K562 (cell line): ENCODE measurements at regions not wholly inside any gene's neighbourhood (a gene's known extent, or its start where the extent isn't known, plus 50 kb on each side); places are given as distances from the start of the nearest gene placed in this dataset.

Source experiments
- ATAC-seq: fragments of 200-7000 bp; cut with Tn5 transposase; 3 replicates; pipeline ENCODE4 v1.9.1; 2020; ENCODE audit warnings: moderate library complexity
- BruUV-seq: library from RNA; stranded (reverse); fragments of 400-500 nt; replicated peaks from 2 replicates; lab custom pipeline; 2021; lab: Mats Ljungman, UMichigan
- CTCF ChIA-PET: fragments of 300-600 bp; formaldehyde crosslinking; extraction: SDS; loops from one replicate; lab custom pipeline; 2021; ENCODE audit warnings: low intra/inter-chr PET ratio; lab: Yijun Ruan, JAX
- POLR2A ChIA-PET: fragments of 300-600, 350-650 bp; sonication (Branson Sonifier 250); formaldehyde crosslinking; extraction: SDS; loops from one replicate; lab custom pipeline; 2021; ENCODE audit warnings: antibody characterized with exemption, inconsistent platforms; lab: Yijun Ruan, JAX
- DNase-seq, 4 experiments: peaks; one replicate each; pipeline versions ENCODE4 v3.0.0 to v3.0.0-alpha.2; 2011 to 2018; ENCODE audit warnings: low spot score in 3 of 4, mixed read lengths in 3 of 4; ENCODE audit errors: extremely low read depth in 1 of 4
- FAIRE-seq: peaks from 2 replicates; lab custom pipeline; 2011; peaks lifted over from hg19 to GRCh38; lab: Jason Lieb, UNC
- H2AFZ ChIP-seq: 2 replicates; pipeline ENCODE4 v1.6.0; 2011; ENCODE audit warnings: low read depth, low read length, control low read depth, inconsistent platforms
- H3K27ac ChIP-seq: fragments of 200-600 bp; 3 replicates; pipeline ENCODE4 v1.8.0; 2011; ENCODE audit warnings: low read depth, mild to moderate bottlenecking, control low read depth, inconsistent platforms, low read length, moderate library complexity, mixed read lengths; ENCODE audit errors: extremely low read depth
- H3K27me3 ChIP-seq, 2 experiments: fragments of 300-600 bp in 1 of 2; 2 replicates in 1 of 2; 3 replicates in 1 of 2; pipeline versions ENCODE4 v1.6.0 to v1.8.0; 2011; ENCODE audit warnings: inconsistent platforms in 2 of 2, low read length in 2 of 2, mild to moderate bottlenecking in 1 of 2, mixed read lengths in 1 of 2, moderate library complexity in 1 of 2; ENCODE audit not compliant: control insufficient read depth in 2 of 2, insufficient read depth in 2 of 2
- H3K36me3 ChIP-seq: fragments of 300-600 bp; 3 replicates; pipeline ENCODE4 v1.8.0; 2011; ENCODE audit warnings: mild to moderate bottlenecking, low read length, inconsistent platforms; ENCODE audit not compliant: control insufficient read depth, insufficient read depth
- H3K4me1 ChIP-seq, 2 experiments: fragments of 200-600 bp in 1 of 2; replicated peaks in 1 of 2; 2 replicates in 1 of 2; 3 replicates in 1 of 2; pipeline versions ENCODE4 v1.5.1 to v1.8.0; 2011; ENCODE audit warnings: inconsistent platforms in 2 of 2, low read length in 2 of 2, mild to moderate bottlenecking in 1 of 2, mixed read lengths in 1 of 2, moderate library complexity in 1 of 2; ENCODE audit not compliant: control insufficient read depth in 2 of 2, insufficient read depth in 2 of 2
- H3K4me2 ChIP-seq: 2 replicates; pipeline ENCODE4 v1.6.1; 2011; ENCODE audit warnings: low read length, control low read depth, inconsistent platforms, mixed read lengths; ENCODE audit not compliant: insufficient read depth
- H3K4me3 ChIP-seq: fragments of 200-600 bp; sonication (generic), shearing (Covaris generic); 2 replicates; pipeline ENCODE4 v1.5.1; 2016; ENCODE audit warnings: control low read depth, inconsistent platforms
- H3K79me2 ChIP-seq: fragments of 200-600 bp; 3 replicates; pipeline ENCODE4 v1.8.0; 2011; ENCODE audit warnings: low read length, inconsistent platforms; ENCODE audit not compliant: control insufficient read depth, insufficient read depth
- H3K9ac ChIP-seq, 2 experiments: 2 replicates each; pipeline versions ENCODE4 v1.6.0 to v1.6.1; 2011; ENCODE audit warnings: low read depth in 2 of 2, low read length in 2 of 2, control low read depth in 1 of 2, inconsistent platforms in 1 of 2, mild to moderate bottlenecking in 1 of 2, mixed read lengths in 1 of 2; ENCODE audit not compliant: insufficient read depth in 1 of 2
- H3K9me1 ChIP-seq: one replicate; pipeline ENCODE4 v1.6.0; 2011; ENCODE audit warnings: inconsistent platforms, mild to moderate bottlenecking, low read length, moderate library complexity; ENCODE audit not compliant: control insufficient read depth, insufficient read depth
- H3K9me3 ChIP-seq: replicated peaks from 2 replicates; pipeline ENCODE4 v1.5.1; 2011; ENCODE audit warnings: low read depth, low read length, inconsistent platforms; ENCODE audit not compliant: control insufficient read depth, insufficient read depth
- H4K20me1 ChIP-seq: replicated peaks from 2 replicates; pipeline ENCODE4 v1.6.1; 2011; ENCODE audit warnings: low read length, inconsistent platforms, mixed read lengths; ENCODE audit not compliant: control insufficient read depth, insufficient read depth
- CBX2 ChIP-seq: fragments of 200-600 bp; sonication (generic); IDR thresholded peaks from one replicate; pipeline ENCODE4 v1.6.1; 2012; ENCODE audit warnings: mild to moderate bottlenecking, low read length, inconsistent platforms; ENCODE audit not compliant: insufficient read depth, poor library complexity, severe bottlenecking
- ETV5 ChIP-seq: sonication (generic); formaldehyde crosslinking; IDR thresholded peaks from 2 replicates; pipeline ENCODE4 v1.4.0; 2020; ENCODE audit warnings: low read depth, mild to moderate bottlenecking, missing genetic modification reagents
- HDAC8 ChIP-seq: fragments of 450-650 bp; IDR thresholded peaks from 2 replicates; pipeline ENCODE4 v1.6.1; 2016; ENCODE audit warnings: mild to moderate bottlenecking, missing genetic modification characterization, moderate library complexity, missing compliant biosample characterization
- KDM2B ChIP-seq: fragments of 250-450 bp; sonication (Bioruptor Pico); IDR thresholded peaks from 2 replicates; pipeline ENCODE4 v1.8.0; 2021; ENCODE audit warnings: mild to moderate bottlenecking, moderate library complexity
- KHSRP ChIP-seq: fragments of 450-650 bp; IDR thresholded peaks from 2 replicates; pipeline ENCODE4 v1.6.1; 2017
- NR4A1 ChIP-seq, 2 experiments: fragments of 250-450 bp in 1 of 2; fragments of 450-650 bp in 1 of 2; sonication (Bioruptor Pico) in 1 of 2; IDR thresholded peaks; 2 replicates each; pipeline versions ENCODE4 v1.4.0 to v1.6.1; 2016 to 2020; ENCODE audit warnings: mild to moderate bottlenecking in 2 of 2, missing compliant biosample characterization in 1 of 2, missing genetic modification characterization in 1 of 2, moderate library complexity in 1 of 2
- PHB ChIP-seq: fragments of 250-450 bp; sonication (Bioruptor Pico); IDR thresholded peaks from 2 replicates; pipeline ENCODE4 v1.5.0; 2021
- SETDB1 ChIP-seq: IDR thresholded peaks from one replicate; pipeline ENCODE4 v1.6.1; 2012; ENCODE audit warnings: low read length, control low read depth, inconsistent platforms
- SPI1 ChIP-seq: IDR thresholded peaks from 2 replicates; pipeline ENCODE4 v1.6.1; 2011; ENCODE audit warnings: low read depth, low read length, control low read depth, borderline replicate concordance
- SRSF3 ChIP-seq: fragments of 200-400 bp; formaldehyde crosslinking; IDR thresholded peaks from 2 replicates; pipeline ENCODE4 v1.6.1; 2016; ENCODE audit warnings: mild to moderate bottlenecking, low read length, moderate library complexity; ENCODE audit not compliant: insufficient read depth
- SRSF9 ChIP-seq: fragments of 200-400 bp; formaldehyde crosslinking; IDR thresholded peaks from 2 replicates; pipeline ENCODE4 v1.6.1; 2017; ENCODE audit warnings: low read depth, low read length, borderline replicate concordance
- ZKSCAN8 ChIP-seq: fragments of 200-800 bp; sonication (Bioruptor generic); IDR thresholded peaks from 2 replicates; pipeline ENCODE4 v1.6.1; 2016; ENCODE audit warnings: missing genetic modification characterization, missing compliant biosample characterization
- ZNF12 ChIP-seq: sonication (generic); formaldehyde crosslinking; IDR thresholded peaks from 2 replicates; pipeline ENCODE4 v1.4.0; 2020; ENCODE audit warnings: mild to moderate bottlenecking, missing genetic modification reagents
- ZNF165 ChIP-seq: fragments of 250-450 bp; sonication (Bioruptor Pico); IDR thresholded peaks from 2 replicates; pipeline ENCODE4 v1.4.0; 2020; ENCODE audit warnings: borderline replicate concordance
- ZNF41 ChIP-seq: fragments of 250-450 bp; sonication (Bioruptor Pico); conservative IDR thresholded peaks from 2 replicates; pipeline ENCODE4 v1.4.0; 2020; ENCODE audit warnings: mild to moderate bottlenecking
- WGBS: fragments of 100-300 bp; shearing (Covaris generic); methylation state at CpG from one replicate; pipeline ENCODE4 v1.1.6; 2016; ENCODE audit warnings: low coverage, mixed read lengths; ENCODE audit not compliant: insufficient coverage; ENCODE audit errors: missing lambda C conversion rate; 5-methylcytosine and 5-hydroxymethylcytosine counted together
- in situ Hi-C: fragments of 300-500 bp; cut with MboI; formaldehyde crosslinking; loops from 4 replicates; pipeline ENCODE4 v1.15.0; 2018; ENCODE audit warnings: inconsistent platforms, mixed read lengths
- intact Hi-C: fragments of 100-400 bp; cut with micrococcal nuclease; formaldehyde crosslinking; loops from 2 replicates; pipeline ENCODE4 v1.14.2; 2022
- TF ChIP-seq, protein P1 (sequence below): sonication (generic); formaldehyde crosslinking; IDR thresholded peaks from 2 replicates; pipeline ENCODE4 v1.8.1; 2023; ENCODE audit warnings: mild to moderate bottlenecking, missing genetic modification reagents, moderate library complexity
- TF ChIP-seq, protein P2 (sequence below), 2 experiments: IDR thresholded peaks; 2 replicates each; pipeline ENCODE4 v1.6.1; 2011; ENCODE audit warnings: borderline replicate concordance in 1 of 2, control low read depth in 1 of 2, low read depth in 1 of 2, low read length in 1 of 2, mild to moderate bottlenecking in 1 of 2, mixed read lengths in 1 of 2, moderate library complexity in 1 of 2; ENCODE audit not compliant: insufficient read depth in 1 of 2, insufficient read length in 1 of 2, poor library complexity in 1 of 2, severe bottlenecking in 1 of 2; ENCODE audit errors: extremely low read depth in 1 of 2

DNA sequence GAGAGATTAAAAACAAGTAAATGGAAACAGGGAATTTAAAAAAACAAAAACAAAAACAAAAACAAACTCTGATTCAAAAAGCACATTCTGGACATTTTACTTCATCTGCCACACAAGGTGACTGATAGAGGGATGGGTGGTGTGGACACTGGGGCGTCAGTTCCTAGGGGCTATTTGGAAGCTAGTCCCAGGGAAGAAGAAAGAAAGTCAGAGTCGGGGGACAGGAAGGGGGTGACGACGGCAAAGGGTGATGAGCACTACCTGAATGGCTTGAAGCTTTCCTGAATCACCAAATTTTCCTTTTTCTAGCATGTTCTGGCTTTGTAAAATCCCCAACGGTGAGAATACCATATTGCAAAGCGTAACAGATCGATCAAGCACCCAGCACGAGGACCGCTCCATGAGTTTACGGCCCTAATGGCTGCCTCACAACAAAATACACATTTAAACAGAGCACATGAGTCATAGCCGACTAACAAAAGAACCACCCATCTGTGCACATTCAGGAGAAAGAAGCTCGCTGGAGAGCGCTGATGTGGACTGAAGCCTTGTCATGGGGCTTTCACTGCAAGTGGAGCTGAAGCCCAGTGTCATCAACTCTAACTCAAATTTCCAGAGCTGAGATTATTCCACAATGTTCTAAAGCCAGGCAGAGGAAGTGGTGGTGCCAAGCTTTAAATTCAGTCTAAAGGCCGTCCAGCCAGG lies 178.9 kb downstream of the LNPK start:
- H3K4me2 ChIP-seq, result no peak overlapping the region
- DNase-seq, result no peak
- no peak for TF ChIP-seq HDAC8
- no peak for TF ChIP-seq KHSRP
- TF ChIP-seq SRSF3, result no peak
- TF ChIP-seq ZNF41 (CRISPR knock-in tag), result no peak
- no peak for TF ChIP-seq SETDB1
- no peak for TF ChIP-seq PHB (CRISPR knock-in tag)
- TF ChIP-seq, protein P1, sequence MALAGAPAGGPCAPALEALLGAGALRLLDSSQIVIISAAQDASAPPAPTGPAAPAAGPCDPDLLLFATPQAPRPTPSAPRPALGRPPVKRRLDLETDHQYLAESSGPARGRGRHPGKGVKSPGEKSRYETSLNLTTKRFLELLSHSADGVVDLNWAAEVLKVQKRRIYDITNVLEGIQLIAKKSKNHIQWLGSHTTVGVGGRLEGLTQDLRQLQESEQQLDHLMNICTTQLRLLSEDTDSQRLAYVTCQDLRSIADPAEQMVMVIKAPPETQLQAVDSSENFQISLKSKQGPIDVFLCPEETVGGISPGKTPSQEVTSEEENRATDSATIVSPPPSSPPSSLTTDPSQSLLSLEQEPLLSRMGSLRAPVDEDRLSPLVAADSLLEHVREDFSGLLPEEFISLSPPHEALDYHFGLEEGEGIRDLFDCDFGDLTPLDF, result no peak
- no peak for TF ChIP-seq SRSF9
- no peak for TF ChIP-seq ZKSCAN8 (CRISPR knock-in tag)
- no peak for TF ChIP-seq ETV5
- no peak for TF ChIP-seq CBX2
- no peak for TF ChIP-seq SPI1
- TF ChIP-seq ZNF12 (CRISPR knock-in tag), result no peak
- no peak for TF ChIP-seq ZNF165 (CRISPR knock-in tag)
- TF ChIP-seq, protein P2, sequence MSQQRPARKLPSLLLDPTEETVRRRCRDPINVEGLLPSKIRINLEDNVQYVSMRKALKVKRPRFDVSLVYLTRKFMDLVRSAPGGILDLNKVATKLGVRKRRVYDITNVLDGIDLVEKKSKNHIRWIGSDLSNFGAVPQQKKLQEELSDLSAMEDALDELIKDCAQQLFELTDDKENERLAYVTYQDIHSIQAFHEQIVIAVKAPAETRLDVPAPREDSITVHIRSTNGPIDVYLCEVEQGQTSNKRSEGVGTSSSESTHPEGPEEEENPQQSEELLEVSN (IDR thresholded peaks at IDR 0.05; ENCODE audit: borderline replicate concordance in 1 of 2, extremely low read depth in 1 of 2, insufficient read depth in 1 of 2, insufficient read length in 1 of 2, low read depth in 1 of 2, low read length in 1 of 2, poor library complexity in 1 of 2, severe bottlenecking in 1 of 2), result no peak
- TF ChIP-seq NR4A1 (CRISPR knock-in tag; IDR thresholded peaks at IDR 0.05), result no peak
- no peak for TF ChIP-seq NR4A1 (tag; IDR thresholded peaks at IDR 0.05)
- no peak for TF ChIP-seq KDM2B (CRISPR knock-in tag)
- H3K4me3 ChIP-seq, result no peak overlapping the region
- H3K27me3 ChIP-seq, result peaks cover 13 to 14% of the 10 kb centered on the region in 2 experiments
- intact Hi-C loops, result no loop called here
- in situ Hi-C loops, result no loop called here
- no peak overlapping the region for H2AFZ ChIP-seq
- no peaks in the 10 kb centered on the region for H3K9me3 ChIP-seq
- ATAC-seq, result no peak
- no peak overlapping the region for H3K9ac ChIP-seq
- WGBS, result 0% methylated on average over 14 of the region's 14 CpGs
- no peaks in the 10 kb centered on the region for H3K4me1 ChIP-seq
- ChIA-PET CTCF (no interaction called here), POLR2A (interaction anchor here (0.6 to 0.7 kb wide), 2 partner anchors 9 to 24 kb away, joined by 3 read pairs; no protein-coding TSS in a partner anchor)
- BruUV-seq, result no TSS peak
- H3K9me1 ChIP-seq, result no peaks in the 10 kb centered on the region
- H3K36me3 ChIP-seq, result no peaks in the 10 kb centered on the region
- FAIRE-seq, result no peak
- no peaks in the 10 kb centered on the region for H4K20me1 ChIP-seq
- no peak overlapping the region for H3K27ac ChIP-seq
- H3K79me2 ChIP-seq, result no peaks in the 10 kb centered on the region
